ENCODE measurements at regions not wholly inside any gene's neighbourhood (a gene's known extent, or its start where the extent isn't known, plus 50 kb on each side); places are given as distances from the start of the nearest gene placed in this dataset.

DNA sequence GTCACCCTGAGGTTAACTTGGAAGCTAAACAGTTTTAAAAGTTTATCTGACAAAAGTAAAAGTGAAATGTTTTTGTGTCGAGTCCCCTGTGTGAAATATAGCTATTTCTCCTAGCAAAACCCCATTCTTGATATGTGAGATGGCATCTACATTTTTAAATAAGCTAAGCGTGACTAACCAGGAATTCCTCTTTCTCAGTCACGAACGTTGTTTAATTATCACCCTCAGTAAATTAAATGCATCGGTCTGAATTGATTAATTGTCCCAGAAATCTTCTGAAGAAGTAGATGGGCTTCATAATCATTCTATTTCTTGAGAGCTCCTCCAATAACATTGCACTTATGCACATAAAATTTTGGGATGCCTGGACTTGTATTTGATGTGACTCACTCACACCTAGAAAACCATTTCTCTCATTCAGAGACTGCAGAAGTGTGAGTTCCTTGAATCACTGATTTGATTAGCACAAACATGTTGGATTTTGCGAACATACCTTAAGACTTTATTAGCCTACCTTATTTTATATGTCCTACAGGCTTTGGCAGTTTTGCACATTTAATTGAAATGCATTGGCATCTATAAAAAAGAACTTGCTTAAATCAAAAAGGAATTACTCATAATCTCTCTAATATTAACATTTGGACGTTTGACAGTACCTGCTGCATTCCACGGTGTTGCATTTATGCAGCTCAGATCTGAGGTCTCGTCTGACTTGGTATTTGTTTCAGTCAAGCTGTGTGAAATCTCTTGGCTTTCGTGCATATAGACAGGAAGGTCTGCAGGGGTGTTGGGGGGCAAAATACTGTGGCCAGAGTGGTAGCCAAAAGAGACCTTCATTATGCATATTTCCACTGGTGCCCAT lies 475.2 kb downstream of the EPHA4 start:
- Histone ChIP-seq H3K36me3 (no peaks in the 10 kb centered on the region), H3K4me3 (no peak overlapping the region), H3K4me1 (no peaks in the 10 kb centered on the region), H3K27me3 (no peaks in the 10 kb centered on the region), H3K9me3 (no peaks in the 10 kb centered on the region), H3K27ac (no peak overlapping the region)
- intact Hi-C loops (cut with DNase I), result no loop called here
- DNase-seq (ENCODE audit: low spot score in 2 of 2), result no peak
- TF ChIP-seq, protein P1, sequence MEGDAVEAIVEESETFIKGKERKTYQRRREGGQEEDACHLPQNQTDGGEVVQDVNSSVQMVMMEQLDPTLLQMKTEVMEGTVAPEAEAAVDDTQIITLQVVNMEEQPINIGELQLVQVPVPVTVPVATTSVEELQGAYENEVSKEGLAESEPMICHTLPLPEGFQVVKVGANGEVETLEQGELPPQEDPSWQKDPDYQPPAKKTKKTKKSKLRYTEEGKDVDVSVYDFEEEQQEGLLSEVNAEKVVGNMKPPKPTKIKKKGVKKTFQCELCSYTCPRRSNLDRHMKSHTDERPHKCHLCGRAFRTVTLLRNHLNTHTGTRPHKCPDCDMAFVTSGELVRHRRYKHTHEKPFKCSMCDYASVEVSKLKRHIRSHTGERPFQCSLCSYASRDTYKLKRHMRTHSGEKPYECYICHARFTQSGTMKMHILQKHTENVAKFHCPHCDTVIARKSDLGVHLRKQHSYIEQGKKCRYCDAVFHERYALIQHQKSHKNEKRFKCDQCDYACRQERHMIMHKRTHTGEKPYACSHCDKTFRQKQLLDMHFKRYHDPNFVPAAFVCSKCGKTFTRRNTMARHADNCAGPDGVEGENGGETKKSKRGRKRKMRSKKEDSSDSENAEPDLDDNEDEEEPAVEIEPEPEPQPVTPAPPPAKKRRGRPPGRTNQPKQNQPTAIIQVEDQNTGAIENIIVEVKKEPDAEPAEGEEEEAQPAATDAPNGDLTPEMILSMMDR (IDR thresholded peaks at IDR 0.05), result no peak

DNA sequence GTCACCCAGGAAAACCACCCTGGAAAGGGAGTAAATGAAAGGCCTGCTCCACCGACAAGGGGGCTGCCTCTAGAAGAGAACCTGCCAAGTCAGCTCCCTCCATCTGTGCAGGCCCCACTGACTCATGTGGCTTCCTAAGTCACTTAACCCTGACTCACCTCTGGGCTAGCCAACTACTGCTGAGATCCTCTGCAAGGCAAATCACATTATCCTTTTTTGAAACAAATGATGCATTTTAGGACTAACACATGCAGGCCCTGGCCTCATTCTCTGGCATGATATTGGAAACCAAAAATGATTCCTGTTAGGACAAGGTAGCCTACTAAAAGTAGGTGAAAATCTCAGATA lies 474.6 kb downstream of the EPHA4 start:
- no peak for DNase-seq (ENCODE audit: low spot score in 2 of 2)
- Histone ChIP-seq H3K27ac (no peak overlapping the region), H3K27me3 (no peaks in the 10 kb centered on the region), H3K9me3 (no peaks in the 10 kb centered on the region), H3K36me3 (no peaks in the 10 kb centered on the region), H3K4me3 (no peak overlapping the region), H3K4me1 (peaks cover 0 to under 1% of the 10 kb centered on the region in 2 donors)
- intact Hi-C loops (cut with DNase I), result no loop called here
- TF ChIP-seq, protein P1 (IDR thresholded peaks at IDR 0.05), result no peak

DNA sequence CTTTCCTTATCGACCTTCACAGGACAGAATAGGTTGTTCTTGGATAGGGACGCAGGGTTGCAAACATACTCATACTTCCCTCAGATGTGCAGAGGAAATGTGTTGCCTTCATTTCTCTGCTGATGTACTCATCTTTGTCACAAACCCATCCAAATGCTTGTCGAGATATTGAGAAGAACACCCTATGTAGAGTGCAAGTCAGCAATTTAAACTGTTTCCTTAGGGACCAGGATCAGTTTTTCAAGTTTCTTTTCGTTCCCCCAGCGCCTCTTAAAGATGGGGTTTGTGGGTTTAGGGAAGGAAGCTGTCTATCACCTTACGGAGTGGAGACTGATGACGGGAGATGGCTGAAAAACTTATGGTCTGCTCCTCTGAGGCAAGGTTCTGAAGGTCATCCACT lies 474.2 kb downstream of the EPHA4 start:
- Histone ChIP-seq H3K4me1 (peaks cover 0 to 4% of the 10 kb centered on the region in 2 donors), H3K4me3 (no peak overlapping the region), H3K27me3 (no peaks in the 10 kb centered on the region), H3K9me3 (no peaks in the 10 kb centered on the region), H3K36me3 (no peaks in the 10 kb centered on the region), H3K27ac (no peak overlapping the region)
- no peak for DNase-seq (ENCODE audit: low spot score in 2 of 2)
- intact Hi-C loops (cut with DNase I), result no loop called here
- TF ChIP-seq, protein P1 (IDR thresholded peaks at IDR 0.05), result no peak

DNA sequence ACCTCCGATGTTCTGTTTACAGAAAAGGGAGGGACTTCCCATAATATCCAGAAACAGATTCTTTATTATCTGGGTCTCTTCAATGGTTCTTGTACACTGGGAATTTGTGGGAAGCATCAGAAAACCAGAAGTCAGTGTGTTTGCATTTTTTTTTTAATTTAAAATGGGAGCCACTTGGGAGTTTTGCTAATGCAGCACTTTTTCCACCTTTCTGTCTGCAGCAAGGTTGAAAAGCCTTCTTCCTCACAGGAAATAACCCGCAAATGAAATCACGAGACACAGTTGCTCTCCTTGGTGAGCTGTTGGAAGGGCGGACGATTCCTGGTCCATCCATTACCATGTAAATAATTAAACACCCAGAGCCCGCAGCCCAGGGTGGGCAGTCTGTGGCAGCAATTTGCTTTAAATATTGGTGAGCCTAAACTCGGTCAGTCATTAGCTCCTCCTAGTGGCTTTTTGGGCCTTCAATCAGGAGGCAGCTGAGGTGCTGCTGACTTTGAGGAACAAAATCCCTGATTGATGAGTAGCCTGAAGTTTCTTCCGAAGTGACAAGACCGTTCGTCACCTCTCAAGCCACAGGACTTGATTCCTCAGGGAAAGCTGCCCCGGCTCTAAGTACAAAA lies 471.5 kb downstream of the EPHA4 start:
- H3K27ac ChIP-seq, result no peak overlapping the region
- no peak for DNase-seq (ENCODE audit: low spot score in 2 of 2)
- no peak overlapping the region for H3K4me3 ChIP-seq
- peaks cover 4 to 17% of the 10 kb centered on the region in 2 donors for H3K4me1 ChIP-seq
- TF ChIP-seq, protein P1 (IDR thresholded peaks at IDR 0.05), result no peak
- H3K27me3 ChIP-seq, result no peaks in the 10 kb centered on the region
- H3K36me3 ChIP-seq, result no peaks in the 10 kb centered on the region
- intact Hi-C loops (cut with DNase I), result loop anchor here (5.0 kb wide), 1 partner anchor 472 kb away; the partner anchor contains the start of gene EPHA4
- no peaks in the 10 kb centered on the region for H3K9me3 ChIP-seq

- H3K4me3 ChIP-seq, result no peak overlapping the region
- H3K9me3 ChIP-seq, result no peaks in the 10 kb centered on the region
- no peaks in the 10 kb centered on the region for H3K27me3 ChIP-seq
- DNase-seq (ENCODE audit: low spot score in 2 of 2), result no peak
- peaks cover 4 to 17% of the 10 kb centered on the region in 2 donors for H3K4me1 ChIP-seq
- peak overlapping the region; percentile 67 to 75 for H3K27ac ChIP-seq
- no peaks in the 10 kb centered on the region for H3K36me3 ChIP-seq
- intact Hi-C loops (cut with DNase I), result loop anchor here (5.0 kb wide), 1 partner anchor 469 kb away; the partner anchor contains the start of gene EPHA4
- TF ChIP-seq, protein P1 (IDR thresholded peaks at IDR 0.05), result no peak
Measured at GRCh38 chr2:221102896-221103688, 469.0 kb downstream of the EPHA4 start.

Data from ascending aorta (tissue), 2 donors.